Common myeloid progenitor, CD34-positive (primary cell): ENCODE measurements at regions not wholly inside any gene's neighbourhood (a gene's known extent, or its start where the extent isn't known, plus 50 kb on each side); places are given as distances from the start of the nearest gene placed in this dataset.

Experiments
- CTCF ChIA-PET: fragments of 350-600 bp; sonication (Branson Sonifier 250); formaldehyde crosslinking; loops from one replicate; lab custom pipeline; 2021; ENCODE audit warnings: antibody characterized with exemption; lab: Charles Lee
- POLR2A ChIA-PET: fragments of 350-600 bp; sonication (Branson Sonifier 250); formaldehyde crosslinking; loops from one replicate; lab custom pipeline; 2021; ENCODE audit warnings: antibody characterized with exemption; lab: Charles Lee
- DNase-seq, 3 donors: peaks; one replicate each; pipeline versions ENCODE4 v3.0.0 to v3.0.0-alpha.2; 2013
- H3K27ac ChIP-seq, 2 experiments: 1 replicate in 1 of 2; 2 replicates in 1 of 2; pipeline ENCODE4 v1.7.0; 2013; ENCODE audit warnings: inconsistent platforms in 2 of 2, low read length in 2 of 2, mild to moderate bottlenecking in 2 of 2, low read depth in 1 of 2, moderate library complexity in 1 of 2; ENCODE audit not compliant: severe bottlenecking in 2 of 2, insufficient read depth in 1 of 2, poor library complexity in 1 of 2
- H3K27me3 ChIP-seq, 5 experiments: replicated peaks in 2 of 5; 1 replicate in 3 of 5; 2 replicates in 2 of 5; pipeline versions ENCODE4 v1.6.1 to v1.7.0; 2013; ENCODE audit warnings: low read length in 4 of 5, mild to moderate bottlenecking in 2 of 5, moderate library complexity in 2 of 5, inconsistent platforms in 1 of 5; ENCODE audit not compliant: insufficient read depth in 5 of 5, control insufficient read depth in 4 of 5
- H3K36me3 ChIP-seq, 4 experiments: 1 replicate in 2 of 4; 2 replicates in 2 of 4; pipeline versions ENCODE4 v1.6.1 to v1.7.0; 2013; ENCODE audit warnings: low read length in 3 of 4, control low read depth in 1 of 4, mild to moderate bottlenecking in 1 of 4; ENCODE audit not compliant: control insufficient read depth in 4 of 4, insufficient read depth in 4 of 4
- H3K4me1 ChIP-seq, 4 experiments: 1 replicate in 3 of 4; 2 replicates in 1 of 4; pipeline versions ENCODE4 v1.6.1 to v1.7.1; 2013; ENCODE audit warnings: low read length in 3 of 4, mild to moderate bottlenecking in 3 of 4, control low read depth in 1 of 4, inconsistent platforms in 1 of 4, moderate library complexity in 1 of 4; ENCODE audit not compliant: control insufficient read depth in 4 of 4, insufficient read depth in 4 of 4; ENCODE audit errors: control extremely low read depth in 1 of 4
- H3K4me3 ChIP-seq, 7 experiments: 1 replicate in 4 of 7; 2 replicates in 3 of 7; pipeline versions ENCODE4 v1.5.1 to v1.7.0; 2013; ENCODE audit warnings: mild to moderate bottlenecking in 7 of 7, low read length in 6 of 7, moderate library complexity in 6 of 7, inconsistent platforms in 2 of 7, low read depth in 2 of 7, control low read depth in 1 of 7; ENCODE audit not compliant: insufficient read depth in 4 of 7, control insufficient read depth in 1 of 7; ENCODE audit errors: extremely low read depth in 1 of 7
- H3K9me3 ChIP-seq, 5 experiments: 1 replicate in 4 of 5; 2 replicates in 1 of 5; pipeline versions ENCODE4 v1.6.1 to v1.7.1; 2013; ENCODE audit warnings: low read length in 4 of 5, mild to moderate bottlenecking in 2 of 5, inconsistent platforms in 1 of 5, low read depth in 1 of 5, moderate library complexity in 1 of 5; ENCODE audit not compliant: control insufficient read depth in 4 of 5, insufficient read depth in 2 of 5; ENCODE audit errors: control extremely low read depth in 1 of 5
- WGBS: methylation state at CpG from one replicate; pipeline ENCODE4 v1.1.5; 2013; ENCODE audit not compliant: insufficient coverage; 5-methylcytosine and 5-hydroxymethylcytosine counted together

GRCh38 chr3:117287602-117288001, 578.0 kb downstream of the TUSC7 start:
- Histone ChIP-seq H3K9me3 (no peaks in the 10 kb centered on the region), H3K4me3 (no peak overlapping the region), H3K27ac (no peak overlapping the region), H3K36me3 (no peaks in the 10 kb centered on the region), H3K27me3 (peaks cover 0 to 3% (median 0%) of the 10 kb centered on the region in 5 experiments), H3K4me1 (no peaks in the 10 kb centered on the region)
- DNase-seq, result no peak
- CTCF ChIA-PET, result interaction anchor here (1.3 kb wide), 1 partner anchor 152 kb away, joined by 3 read pairs; no protein-coding TSS in a partner anchor
- POLR2A ChIA-PET, result no interaction called here
- 100% methylated on average over 2 of the region's 4 CpGs for WGBS

GRCh38 chr3:117291476-117291875, 581.9 kb downstream of the TUSC7 start:
- H3K27me3 ChIP-seq, result no peaks in the 10 kb centered on the region
- WGBS, result 67% methylated on average over 1 of the region's 1 CpG
- peaks cover 0 to 1% (median 0%) of the 10 kb centered on the region in 5 experiments for H3K9me3 ChIP-seq
- no peak overlapping the region for H3K27ac ChIP-seq
- no peaks in the 10 kb centered on the region for H3K4me1 ChIP-seq
- H3K36me3 ChIP-seq, result no peaks in the 10 kb centered on the region
- POLR2A ChIA-PET, result no interaction called here
- no peak for DNase-seq
- H3K4me3 ChIP-seq, result no peak overlapping the region
- CTCF ChIA-PET, result no interaction called here

- Histone ChIP-seq H3K4me3 (no peak overlapping the region), H3K27ac (no peak overlapping the region), H3K27me3 (no peaks in the 10 kb centered on the region), H3K4me1 (peaks cover 0 to 8% (median under 1%) of the 10 kb centered on the region in 4 experiments), H3K9me3 (peaks cover 0 to 1% (median 0%) of the 10 kb centered on the region in 5 experiments), H3K36me3 (no peaks in the 10 kb centered on the region)
- CTCF ChIA-PET, result no interaction called here
- POLR2A ChIA-PET, result no interaction called here
- no peak for DNase-seq
- no CpG with 5 or more reads among the region's 1 CpG for WGBS
Observed at GRCh38 chr3:117297065-117297464, 587.5 kb downstream of the TUSC7 start.

DNA sequence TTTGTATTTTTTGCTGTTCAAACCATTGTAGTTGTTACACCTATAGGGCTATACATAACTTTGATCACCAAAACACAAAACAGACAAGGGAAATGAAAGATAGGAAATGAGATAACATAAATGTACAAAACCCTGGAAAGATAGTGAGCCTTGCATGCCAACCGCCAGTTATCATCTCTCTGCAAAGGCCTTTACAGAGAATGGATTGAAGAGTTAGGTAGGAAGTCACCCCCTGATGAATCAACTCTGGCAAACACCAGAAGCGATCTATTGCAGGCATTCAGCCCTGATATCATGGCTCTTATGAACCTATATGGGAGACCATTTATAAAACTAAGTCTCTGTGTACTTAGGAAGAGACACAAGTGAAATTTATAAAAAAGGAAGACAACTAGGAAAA, 588.0 kb downstream of the TUSC7 start:
- DNase-seq, result no peak

GRCh38 chr3:117298273-117298672, 588.7 kb downstream of the TUSC7 start:
- no peaks in the 10 kb centered on the region for H3K36me3 ChIP-seq
- no peak for DNase-seq
- peaks cover 0 to 1% (median 0%) of the 10 kb centered on the region in 5 experiments for H3K9me3 ChIP-seq
- peaks cover 0 to 8% (median under 1%) of the 10 kb centered on the region in 4 experiments for H3K4me1 ChIP-seq
- no peaks in the 10 kb centered on the region for H3K27me3 ChIP-seq
- H3K27ac ChIP-seq, result no peak overlapping the region
- ChIA-PET POLR2A (no interaction called here), CTCF (no interaction called here)
- no peak overlapping the region for H3K4me3 ChIP-seq

More for the DNA sequence above, 588.0 kb downstream of the TUSC7 start:
- 87% methylated on average over 2 of the region's 2 CpGs for WGBS
- Histone ChIP-seq H3K4me1 (peaks cover 0 to 8% (median under 1%) of the 10 kb centered on the region in 4 experiments), H3K27ac (no peak overlapping the region), H3K4me3 (no peak overlapping the region), H3K36me3 (no peaks in the 10 kb centered on the region), H3K9me3 (peaks cover 0 to 1% (median 0%) of the 10 kb centered on the region in 5 experiments), H3K27me3 (no peaks in the 10 kb centered on the region)
- ChIA-PET CTCF (no interaction called here), POLR2A (no interaction called here)

- Histone ChIP-seq H3K36me3 (no peaks in the 10 kb centered on the region), H3K9me3 (no peaks in the 10 kb centered on the region), H3K27ac (no peak overlapping the region), H3K4me1 (peaks cover 0 to 10% (median under 1%) of the 10 kb centered on the region in 4 experiments), H3K27me3 (no peaks in the 10 kb centered on the region), H3K4me3 (no peak overlapping the region)
- WGBS, result 91% methylated on average over 4 of the region's 7 CpGs
- POLR2A ChIA-PET, result no interaction called here
- CTCF ChIA-PET, result no interaction called here
- DNase-seq, result no peak
Observed at GRCh38 chr3:117302428-117302827, 592.8 kb downstream of the TUSC7 start.

DNA sequence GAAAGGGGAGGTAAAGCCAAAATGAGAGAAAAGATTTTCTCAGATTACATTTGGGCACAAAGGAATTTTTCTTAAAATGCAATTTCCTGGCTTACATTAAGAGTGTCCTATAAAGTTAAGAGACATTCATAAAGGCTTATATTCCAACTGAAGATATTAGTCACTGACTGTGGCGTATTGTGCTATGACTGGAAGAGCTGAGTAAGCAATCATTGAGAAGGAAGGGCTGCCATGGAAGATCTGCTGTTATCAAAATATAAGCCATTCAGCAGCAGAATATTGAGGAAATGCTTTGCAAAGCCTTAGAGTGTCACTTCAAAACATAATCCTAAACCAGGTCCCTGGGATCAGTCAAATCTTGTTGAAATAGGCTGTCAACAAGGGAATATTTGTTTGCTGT, 593.9 kb downstream of the TUSC7 start:
- no peak for DNase-seq
- no peak overlapping the region for H3K27ac ChIP-seq
- WGBS, result 100% methylated on average over 1 of the region's 1 CpG
- H3K27me3 ChIP-seq, result no peaks in the 10 kb centered on the region
- H3K4me1 ChIP-seq, result peaks cover 0 to 6% (median 0%) of the 10 kb centered on the region in 4 experiments
- H3K4me3 ChIP-seq, result no peak overlapping the region
- ChIA-PET CTCF (no interaction called here), POLR2A (no interaction called here)
- H3K36me3 ChIP-seq, result no peaks in the 10 kb centered on the region
- no peaks in the 10 kb centered on the region for H3K9me3 ChIP-seq
